HG03095 (cell line): ENCODE measurements at regions not wholly inside any gene's neighbourhood (a gene's known extent, or its start where the extent isn't known, plus 50 kb on each side); places are given as distances from the start of the nearest gene placed in this dataset.
"Not testable (repeated sequence)": the region's sequence is repeated elsewhere in the genome, so short reads cannot be mapped to it uniquely, and the experiment has no call there.

ENCODE experiments used
- ATAC-seq: cut with Tn5 transposase; IDR thresholded peaks from one replicate; pipeline ENCODE4 v1.9.1; 2021; ENCODE audit warnings: moderate library complexity; ENCODE audit not compliant: unreplicated experiment

GRCh38 chr1:82366689-82367088, 566.0 kb downstream of the ADGRL2 start:
- ATAC-seq = no peak

- not testable (repeated sequence) for ATAC-seq
Observed at GRCh38 chr1:82359541-82359940, 558.8 kb downstream of the ADGRL2 start.

GRCh38 chr1:82358706-82359105, 558.0 kb downstream of the ADGRL2 start:
- not testable (repeated sequence) for ATAC-seq

GRCh38 chr1:82354546-82354945, 553.8 kb downstream of the ADGRL2 start:
- ATAC-seq = not testable (repeated sequence)

- no peak for ATAC-seq
Observed at GRCh38 chr1:82348487-82348886, 547.8 kb downstream of the ADGRL2 start.

GRCh38 chr1:82346141-82346540, 545.4 kb downstream of the ADGRL2 start:
- ATAC-seq = no peak

- ATAC-seq = no peak
Observed at GRCh38 chr1:82343381-82343780, 542.6 kb downstream of the ADGRL2 start.

- ATAC-seq = no peak
Observed at GRCh38 chr1:82337635-82338034, 536.9 kb downstream of the ADGRL2 start.

- no peak for ATAC-seq
Observed at GRCh38 chr1:82330330-82330729, 529.6 kb downstream of the ADGRL2 start.

GRCh38 chr1:82329226-82329625, 528.5 kb downstream of the ADGRL2 start:
- no peak for ATAC-seq

- ATAC-seq = no peak
Observed at GRCh38 chr1:82323144-82323841, 522.6 kb downstream of the ADGRL2 start.

- no peak for ATAC-seq
Observed at GRCh38 chr1:82321794-82322193, 521.1 kb downstream of the ADGRL2 start.

- ATAC-seq = no peak
Observed at GRCh38 chr1:82319546-82319945, 518.8 kb downstream of the ADGRL2 start.

GRCh38 chr1:82318921-82319320, 518.2 kb downstream of the ADGRL2 start:
- no peak for ATAC-seq

- no peak for ATAC-seq
Observed at GRCh38 chr1:82318265-82318664, 517.5 kb downstream of the ADGRL2 start.

- no peak for ATAC-seq
Observed at GRCh38 chr1:82317671-82318070, 516.9 kb downstream of the ADGRL2 start.

- ATAC-seq = no peak
Observed at GRCh38 chr1:82299656-82300055, 498.9 kb downstream of the ADGRL2 start.

GRCh38 chr1:82299056-82299455, 498.3 kb downstream of the ADGRL2 start:
- no peak for ATAC-seq

- ATAC-seq = no peak
Observed at GRCh38 chr1:82297139-82297896, 496.6 kb downstream of the ADGRL2 start.

GRCh38 chr1:82287556-82287955, 486.8 kb downstream of the ADGRL2 start:
- ATAC-seq = no peak

GRCh38 chr1:82284213-82284612, 483.5 kb downstream of the ADGRL2 start:
- no peak for ATAC-seq

GRCh38 chr1:82279241-82279640, 478.5 kb downstream of the ADGRL2 start:
- ATAC-seq = no peak
